WTC11 (cell line): ENCODE measurements at regions not wholly inside any gene's neighbourhood (a gene's known extent, or its start where the extent isn't known, plus 50 kb on each side); places are given as distances from the start of the nearest gene placed in this dataset.

Source experiments
- CBFB ChIP-seq: sonication (generic); formaldehyde crosslinking; IDR thresholded peaks from 2 replicates; pipeline ENCODE4 v1.8.1; 2022; ENCODE audit warnings: mild to moderate bottlenecking, low read depth, missing genetic modification reagents
- CREB1 ChIP-seq: sonication (generic); formaldehyde crosslinking; IDR thresholded peaks from 2 replicates; pipeline ENCODE4 v1.8.0; 2023; ENCODE audit warnings: mild to moderate bottlenecking, missing genetic modification reagents
- CREM ChIP-seq: sonication (generic); formaldehyde crosslinking; IDR thresholded peaks from 2 replicates; pipeline ENCODE4 v1.8.1; 2022; ENCODE audit warnings: mild to moderate bottlenecking, missing genetic modification reagents, moderate library complexity
- ELF4 ChIP-seq: sonication (generic); formaldehyde crosslinking; IDR thresholded peaks from 2 replicates; pipeline ENCODE4 v1.8.1; 2022; ENCODE audit warnings: low read depth, mild to moderate bottlenecking, moderate library complexity, missing genetic modification reagents
- ESRRA ChIP-seq: sonication (generic); formaldehyde crosslinking; IDR thresholded peaks from 2 replicates; pipeline ENCODE4 v1.8.1; 2022; ENCODE audit warnings: mild to moderate bottlenecking, missing genetic modification reagents, borderline replicate concordance
- ETV6 ChIP-seq: sonication (generic); formaldehyde crosslinking; IDR thresholded peaks from 2 replicates; pipeline ENCODE4 v1.8.1; 2022; ENCODE audit warnings: mild to moderate bottlenecking, missing genetic modification reagents
- FOXJ3 ChIP-seq: sonication (generic); formaldehyde crosslinking; IDR thresholded peaks from 2 replicates; pipeline ENCODE4 v1.9.0; 2021; ENCODE audit warnings: missing genetic modification reagents, mild to moderate bottlenecking, borderline replicate concordance
- GTF2I ChIP-seq: fragments of 250-450 bp; sonication (Bioruptor Pico); conservative IDR thresholded peaks from 2 replicates; pipeline ENCODE4 v1.4.0; 2021; ENCODE audit warnings: mild to moderate bottlenecking
- KAT7 ChIP-seq: sonication (generic); formaldehyde crosslinking; IDR thresholded peaks from 2 replicates; pipeline ENCODE4 v1.8.1; 2023; ENCODE audit warnings: missing genetic modification reagents, mild to moderate bottlenecking, borderline replicate concordance
- MYBL2 ChIP-seq: sonication (generic); formaldehyde crosslinking; IDR thresholded peaks from 2 replicates; pipeline ENCODE4 v1.8.1; 2023; ENCODE audit warnings: mild to moderate bottlenecking, moderate library complexity, missing genetic modification reagents
- NFATC4 ChIP-seq: fragments of 250-450 bp; sonication (Bioruptor Pico); IDR thresholded peaks from 2 replicates; pipeline ENCODE4 v1.9.0; 2021; ENCODE audit warnings: mild to moderate bottlenecking
- NFE2L1 ChIP-seq: sonication (generic); formaldehyde crosslinking; IDR thresholded peaks from 2 replicates; pipeline ENCODE4 v1.8.1; 2023; ENCODE audit warnings: missing genetic modification reagents
- NFYB ChIP-seq: sonication (generic); formaldehyde crosslinking; conservative IDR thresholded peaks from 2 replicates; pipeline ENCODE4 v1.8.0; 2022; ENCODE audit warnings: low read depth, missing genetic modification reagents
- OVOL2 ChIP-seq: fragments of 250-450 bp; sonication (Bioruptor Pico); IDR thresholded peaks from 2 replicates; pipeline ENCODE4 v1.9.0; 2021; ENCODE audit warnings: mild to moderate bottlenecking, borderline replicate concordance
- PRRX2 ChIP-seq: fragments of 250-450 bp; sonication (Bioruptor Pico); IDR thresholded peaks from 2 replicates; pipeline ENCODE4 v1.8.0; 2021; ENCODE audit warnings: mild to moderate bottlenecking
- SMAD3 ChIP-seq: sonication (generic); formaldehyde crosslinking; IDR thresholded peaks from 2 replicates; pipeline ENCODE4 v1.8.0; 2022; ENCODE audit warnings: missing genetic modification reagents, mild to moderate bottlenecking, borderline replicate concordance
- SP1 ChIP-seq: sonication (generic); formaldehyde crosslinking; conservative IDR thresholded peaks from 2 replicates; pipeline ENCODE4 v1.8.1; 2022; ENCODE audit warnings: missing genetic modification reagents
- TCF7 ChIP-seq: sonication (generic); formaldehyde crosslinking; IDR thresholded peaks from 2 replicates; pipeline ENCODE4 v1.8.0; 2022; ENCODE audit warnings: mild to moderate bottlenecking, low read depth, missing genetic modification reagents, moderate library complexity
- ZNF671 ChIP-seq: fragments of 250-450 bp; sonication (Bioruptor Pico); IDR thresholded peaks from 2 replicates; pipeline ENCODE4 v1.8.0; 2021; ENCODE audit warnings: mild to moderate bottlenecking
- TF ChIP-seq, protein P1 (sequence below): sonication (generic); formaldehyde crosslinking; IDR thresholded peaks from 2 replicates; pipeline ENCODE4 v1.8.0; 2023; ENCODE audit warnings: missing genetic modification reagents, mild to moderate bottlenecking, borderline replicate concordance
- TF ChIP-seq, protein P2 (sequence below): sonication (generic); formaldehyde crosslinking; IDR thresholded peaks from 2 replicates; pipeline ENCODE4 v1.8.0; 2022; ENCODE audit warnings: mild to moderate bottlenecking, missing genetic modification reagents
- TF ChIP-seq, protein P3 (sequence below): sonication (generic); formaldehyde crosslinking; IDR thresholded peaks from 2 replicates; pipeline ENCODE4 v1.8.1; 2022; ENCODE audit warnings: low read depth, mild to moderate bottlenecking, moderate library complexity, missing genetic modification reagents, borderline replicate concordance
- TF ChIP-seq, protein P4 (sequence below): sonication (generic); formaldehyde crosslinking; IDR thresholded peaks from 2 replicates; pipeline ENCODE4 v1.8.1; 2023; ENCODE audit warnings: mild to moderate bottlenecking, missing genetic modification reagents
- TF ChIP-seq, protein P5 (sequence below): sonication (generic); formaldehyde crosslinking; IDR thresholded peaks from 2 replicates; pipeline ENCODE4 v1.8.0; 2022; ENCODE audit warnings: mild to moderate bottlenecking, missing genetic modification reagents
- TF ChIP-seq, protein P6 (sequence below): sonication (generic); formaldehyde crosslinking; IDR thresholded peaks from 2 replicates; pipeline ENCODE4 v1.8.1; 2023; ENCODE audit warnings: mild to moderate bottlenecking, missing genetic modification reagents, moderate library complexity
- TF ChIP-seq, protein P7 (sequence below): sonication (generic); formaldehyde crosslinking; conservative IDR thresholded peaks from 2 replicates; pipeline ENCODE4 v1.8.1; 2022; ENCODE audit warnings: mild to moderate bottlenecking, missing genetic modification reagents
- TF ChIP-seq, protein P8 (sequence below): fragments of 250-450 bp; sonication (Bioruptor Pico); IDR thresholded peaks from 2 replicates; pipeline ENCODE4 v1.8.0; 2021; ENCODE audit warnings: mild to moderate bottlenecking

DNA sequence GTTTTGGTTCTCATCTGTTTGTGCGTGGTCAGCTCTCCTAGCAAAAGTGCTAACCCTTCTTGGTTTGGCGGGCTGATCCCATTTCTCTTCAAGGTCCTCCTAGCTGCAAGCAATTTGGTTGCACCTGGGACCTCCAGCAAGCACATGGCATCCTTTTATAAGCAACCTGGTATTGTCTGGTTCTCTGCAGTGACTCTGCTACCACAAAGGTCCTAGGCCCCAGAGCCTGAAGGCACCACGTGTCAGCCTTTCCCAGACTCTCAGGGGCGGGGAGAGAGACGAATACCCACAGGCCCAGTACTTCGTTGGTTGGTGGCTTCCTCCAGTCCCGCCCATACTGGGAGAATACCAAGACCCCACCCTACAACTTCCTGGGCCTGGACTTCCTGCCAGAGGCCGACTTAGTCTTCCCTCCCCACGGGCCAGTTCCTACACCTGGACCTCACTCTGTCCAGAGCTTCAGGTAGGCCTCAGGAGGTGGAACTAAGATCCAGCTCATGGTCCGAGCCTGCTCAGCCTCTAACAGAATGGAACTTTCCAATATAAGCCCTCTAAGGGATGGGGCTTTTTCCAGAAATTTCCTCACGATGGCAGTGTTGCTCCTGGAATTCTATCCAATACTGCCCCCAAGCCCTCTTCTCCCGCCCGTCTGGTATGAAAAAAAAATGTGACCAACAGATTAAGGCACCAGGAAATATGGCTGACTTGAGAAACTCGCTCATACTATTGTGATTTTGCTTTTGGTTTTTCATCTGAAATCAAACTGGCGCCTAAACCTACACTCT lies 192.5 kb upstream of the STK26 start (continued):
- TF ChIP-seq, protein P1, sequence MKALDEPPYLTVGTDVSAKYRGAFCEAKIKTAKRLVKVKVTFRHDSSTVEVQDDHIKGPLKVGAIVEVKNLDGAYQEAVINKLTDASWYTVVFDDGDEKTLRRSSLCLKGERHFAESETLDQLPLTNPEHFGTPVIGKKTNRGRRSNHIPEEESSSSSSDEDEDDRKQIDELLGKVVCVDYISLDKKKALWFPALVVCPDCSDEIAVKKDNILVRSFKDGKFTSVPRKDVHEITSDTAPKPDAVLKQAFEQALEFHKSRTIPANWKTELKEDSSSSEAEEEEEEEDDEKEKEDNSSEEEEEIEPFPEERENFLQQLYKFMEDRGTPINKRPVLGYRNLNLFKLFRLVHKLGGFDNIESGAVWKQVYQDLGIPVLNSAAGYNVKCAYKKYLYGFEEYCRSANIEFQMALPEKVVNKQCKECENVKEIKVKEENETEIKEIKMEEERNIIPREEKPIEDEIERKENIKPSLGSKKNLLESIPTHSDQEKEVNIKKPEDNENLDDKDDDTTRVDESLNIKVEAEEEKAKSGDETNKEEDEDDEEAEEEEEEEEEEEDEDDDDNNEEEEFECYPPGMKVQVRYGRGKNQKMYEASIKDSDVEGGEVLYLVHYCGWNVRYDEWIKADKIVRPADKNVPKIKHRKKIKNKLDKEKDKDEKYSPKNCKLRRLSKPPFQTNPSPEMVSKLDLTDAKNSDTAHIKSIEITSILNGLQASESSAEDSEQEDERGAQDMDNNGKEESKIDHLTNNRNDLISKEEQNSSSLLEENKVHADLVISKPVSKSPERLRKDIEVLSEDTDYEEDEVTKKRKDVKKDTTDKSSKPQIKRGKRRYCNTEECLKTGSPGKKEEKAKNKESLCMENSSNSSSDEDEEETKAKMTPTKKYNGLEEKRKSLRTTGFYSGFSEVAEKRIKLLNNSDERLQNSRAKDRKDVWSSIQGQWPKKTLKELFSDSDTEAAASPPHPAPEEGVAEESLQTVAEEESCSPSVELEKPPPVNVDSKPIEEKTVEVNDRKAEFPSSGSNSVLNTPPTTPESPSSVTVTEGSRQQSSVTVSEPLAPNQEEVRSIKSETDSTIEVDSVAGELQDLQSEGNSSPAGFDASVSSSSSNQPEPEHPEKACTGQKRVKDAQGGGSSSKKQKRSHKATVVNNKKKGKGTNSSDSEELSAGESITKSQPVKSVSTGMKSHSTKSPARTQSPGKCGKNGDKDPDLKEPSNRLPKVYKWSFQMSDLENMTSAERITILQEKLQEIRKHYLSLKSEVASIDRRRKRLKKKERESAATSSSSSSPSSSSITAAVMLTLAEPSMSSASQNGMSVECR (CRISPR knock-in tag), result no peak
- TF ChIP-seq ELF4 (CRISPR knock-in tag), result no peak
- TF ChIP-seq, protein P2, sequence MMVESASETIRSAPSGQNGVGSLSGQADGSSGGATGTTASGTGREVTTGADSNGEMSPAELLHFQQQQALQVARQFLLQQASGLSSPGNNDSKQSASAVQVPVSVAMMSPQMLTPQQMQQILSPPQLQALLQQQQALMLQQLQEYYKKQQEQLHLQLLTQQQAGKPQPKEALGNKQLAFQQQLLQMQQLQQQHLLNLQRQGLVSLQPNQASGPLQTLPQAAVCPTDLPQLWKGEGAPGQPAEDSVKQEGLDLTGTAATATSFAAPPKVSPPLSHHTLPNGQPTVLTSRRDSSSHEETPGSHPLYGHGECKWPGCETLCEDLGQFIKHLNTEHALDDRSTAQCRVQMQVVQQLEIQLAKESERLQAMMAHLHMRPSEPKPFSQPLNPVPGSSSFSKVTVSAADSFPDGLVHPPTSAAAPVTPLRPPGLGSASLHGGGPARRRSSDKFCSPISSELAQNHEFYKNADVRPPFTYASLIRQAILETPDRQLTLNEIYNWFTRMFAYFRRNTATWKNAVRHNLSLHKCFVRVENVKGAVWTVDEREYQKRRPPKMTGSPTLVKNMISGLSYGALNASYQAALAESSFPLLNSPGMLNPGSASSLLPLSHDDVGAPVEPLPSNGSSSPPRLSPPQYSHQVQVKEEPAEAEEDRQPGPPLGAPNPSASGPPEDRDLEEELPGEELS (CRISPR knock-in tag), result no peak
- TF ChIP-seq ZNF671 (CRISPR knock-in tag), result no peak
- TF ChIP-seq NFATC4 (CRISPR knock-in tag), result no peak
- peak; percentile 21; the same call in 1 of the 2 replicates for TF ChIP-seq SMAD3 (CRISPR knock-in tag)
- no peak for TF ChIP-seq TCF7
- peak; percentile 40; the same call in 1 of the 2 replicates for TF ChIP-seq SP1 (CRISPR knock-in tag)
- TF ChIP-seq, protein P3, sequence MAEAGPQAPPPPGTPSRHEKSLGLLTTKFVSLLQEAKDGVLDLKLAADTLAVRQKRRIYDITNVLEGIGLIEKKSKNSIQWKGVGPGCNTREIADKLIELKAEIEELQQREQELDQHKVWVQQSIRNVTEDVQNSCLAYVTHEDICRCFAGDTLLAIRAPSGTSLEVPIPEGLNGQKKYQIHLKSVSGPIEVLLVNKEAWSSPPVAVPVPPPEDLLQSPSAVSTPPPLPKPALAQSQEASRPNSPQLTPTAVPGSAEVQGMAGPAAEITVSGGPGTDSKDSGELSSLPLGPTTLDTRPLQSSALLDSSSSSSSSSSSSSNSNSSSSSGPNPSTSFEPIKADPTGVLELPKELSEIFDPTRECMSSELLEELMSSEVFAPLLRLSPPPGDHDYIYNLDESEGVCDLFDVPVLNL, result no peak
- TF ChIP-seq CREM (CRISPR knock-in tag), result no peak
- TF ChIP-seq, protein P4, sequence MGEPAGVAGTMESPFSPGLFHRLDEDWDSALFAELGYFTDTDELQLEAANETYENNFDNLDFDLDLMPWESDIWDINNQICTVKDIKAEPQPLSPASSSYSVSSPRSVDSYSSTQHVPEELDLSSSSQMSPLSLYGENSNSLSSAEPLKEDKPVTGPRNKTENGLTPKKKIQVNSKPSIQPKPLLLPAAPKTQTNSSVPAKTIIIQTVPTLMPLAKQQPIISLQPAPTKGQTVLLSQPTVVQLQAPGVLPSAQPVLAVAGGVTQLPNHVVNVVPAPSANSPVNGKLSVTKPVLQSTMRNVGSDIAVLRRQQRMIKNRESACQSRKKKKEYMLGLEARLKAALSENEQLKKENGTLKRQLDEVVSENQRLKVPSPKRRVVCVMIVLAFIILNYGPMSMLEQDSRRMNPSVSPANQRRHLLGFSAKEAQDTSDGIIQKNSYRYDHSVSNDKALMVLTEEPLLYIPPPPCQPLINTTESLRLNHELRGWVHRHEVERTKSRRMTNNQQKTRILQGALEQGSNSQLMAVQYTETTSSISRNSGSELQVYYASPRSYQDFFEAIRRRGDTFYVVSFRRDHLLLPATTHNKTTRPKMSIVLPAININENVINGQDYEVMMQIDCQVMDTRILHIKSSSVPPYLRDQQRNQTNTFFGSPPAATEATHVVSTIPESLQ, result no peak
- TF ChIP-seq PRRX2 (CRISPR knock-in tag), result no peak
- no peak for TF ChIP-seq CREB1 (CRISPR knock-in tag)
- TF ChIP-seq KAT7 (CRISPR knock-in tag), result no peak
- TF ChIP-seq, protein P5, sequence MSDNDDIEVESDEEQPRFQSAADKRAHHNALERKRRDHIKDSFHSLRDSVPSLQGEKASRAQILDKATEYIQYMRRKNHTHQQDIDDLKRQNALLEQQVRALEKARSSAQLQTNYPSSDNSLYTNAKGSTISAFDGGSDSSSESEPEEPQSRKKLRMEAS (CRISPR knock-in tag), result peak; percentile 88
- no peak for TF ChIP-seq NFYB (CRISPR knock-in tag)
- TF ChIP-seq, protein P6, sequence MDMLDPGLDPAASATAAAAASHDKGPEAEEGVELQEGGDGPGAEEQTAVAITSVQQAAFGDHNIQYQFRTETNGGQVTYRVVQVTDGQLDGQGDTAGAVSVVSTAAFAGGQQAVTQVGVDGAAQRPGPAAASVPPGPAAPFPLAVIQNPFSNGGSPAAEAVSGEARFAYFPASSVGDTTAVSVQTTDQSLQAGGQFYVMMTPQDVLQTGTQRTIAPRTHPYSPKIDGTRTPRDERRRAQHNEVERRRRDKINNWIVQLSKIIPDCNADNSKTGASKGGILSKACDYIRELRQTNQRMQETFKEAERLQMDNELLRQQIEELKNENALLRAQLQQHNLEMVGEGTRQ (CRISPR knock-in tag), result peak; percentile 77
- no peak; the same call in 1 of the 2 replicates for TF ChIP-seq MYBL2 (CRISPR knock-in tag)
- TF ChIP-seq OVOL2, result no peak
- no peak for TF ChIP-seq NFE2L1 (CRISPR knock-in tag)
- TF ChIP-seq, protein P7, sequence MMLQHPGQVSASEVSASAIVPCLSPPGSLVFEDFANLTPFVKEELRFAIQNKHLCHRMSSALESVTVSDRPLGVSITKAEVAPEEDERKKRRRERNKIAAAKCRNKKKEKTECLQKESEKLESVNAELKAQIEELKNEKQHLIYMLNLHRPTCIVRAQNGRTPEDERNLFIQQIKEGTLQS, result no peak
- TF ChIP-seq GTF2I (CRISPR knock-in tag), result no peak
- no peak for TF ChIP-seq ESRRA (CRISPR knock-in tag)
- TF ChIP-seq FOXJ3, result no peak
- TF ChIP-seq, protein P8, sequence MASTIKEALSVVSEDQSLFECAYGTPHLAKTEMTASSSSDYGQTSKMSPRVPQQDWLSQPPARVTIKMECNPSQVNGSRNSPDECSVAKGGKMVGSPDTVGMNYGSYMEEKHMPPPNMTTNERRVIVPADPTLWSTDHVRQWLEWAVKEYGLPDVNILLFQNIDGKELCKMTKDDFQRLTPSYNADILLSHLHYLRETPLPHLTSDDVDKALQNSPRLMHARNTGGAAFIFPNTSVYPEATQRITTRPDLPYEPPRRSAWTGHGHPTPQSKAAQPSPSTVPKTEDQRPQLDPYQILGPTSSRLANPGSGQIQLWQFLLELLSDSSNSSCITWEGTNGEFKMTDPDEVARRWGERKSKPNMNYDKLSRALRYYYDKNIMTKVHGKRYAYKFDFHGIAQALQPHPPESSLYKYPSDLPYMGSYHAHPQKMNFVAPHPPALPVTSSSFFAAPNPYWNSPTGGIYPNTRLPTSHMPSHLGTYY (CRISPR knock-in tag), result no peak
- TF ChIP-seq ETV6 (CRISPR knock-in tag), result no peak
- TF ChIP-seq CBFB (CRISPR knock-in tag), result no peak
